Sigmoid colon (tissue), 3 donors: ENCODE measurements at regions not wholly inside any gene's neighbourhood (a gene's known extent, or its start where the extent isn't known, plus 50 kb on each side); places are given as distances from the start of the nearest gene placed in this dataset.

Experiments
- POLR2A ChIP-seq, 2 donors: fragments of 450-650 bp; IDR thresholded peaks; one replicate each; pipeline ENCODE4 v1.6.1; 2016; ENCODE audit warnings: antibody characterized with exemption in 2 of 2, mild to moderate bottlenecking in 2 of 2, moderate library complexity in 2 of 2
- TF ChIP-seq, protein P1 (sequence below), 4 experiments: fragments of 450-650 bp in 3 of 4; fragments of 200-600 bp in 1 of 4; IDR thresholded peaks; one replicate each; pipeline ENCODE4 v1.5.1; 2016 to 2019; ENCODE audit warnings: antibody characterized with exemption in 4 of 4, mild to moderate bottlenecking in 3 of 4, moderate library complexity in 2 of 4

DNA sequence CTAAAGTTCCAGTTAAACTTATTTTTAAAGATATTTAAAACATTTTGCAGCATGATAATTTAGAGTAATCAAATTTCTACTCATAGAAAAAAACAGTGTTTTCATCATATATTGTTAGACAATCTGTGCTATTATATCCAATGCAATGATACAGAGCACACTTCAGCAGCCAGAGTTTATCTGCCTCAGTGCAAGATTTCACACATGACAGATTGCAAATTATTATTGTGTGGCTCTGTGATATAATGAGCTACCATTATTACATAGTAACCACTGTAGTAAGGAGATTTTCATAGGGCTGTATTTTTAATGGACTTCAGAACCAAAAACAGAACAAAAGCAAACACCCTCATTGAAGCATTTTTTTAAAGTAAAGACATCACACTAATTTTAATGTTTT lies 762.4 kb downstream of the DSC3 start:
- TF ChIP-seq, protein P1, sequence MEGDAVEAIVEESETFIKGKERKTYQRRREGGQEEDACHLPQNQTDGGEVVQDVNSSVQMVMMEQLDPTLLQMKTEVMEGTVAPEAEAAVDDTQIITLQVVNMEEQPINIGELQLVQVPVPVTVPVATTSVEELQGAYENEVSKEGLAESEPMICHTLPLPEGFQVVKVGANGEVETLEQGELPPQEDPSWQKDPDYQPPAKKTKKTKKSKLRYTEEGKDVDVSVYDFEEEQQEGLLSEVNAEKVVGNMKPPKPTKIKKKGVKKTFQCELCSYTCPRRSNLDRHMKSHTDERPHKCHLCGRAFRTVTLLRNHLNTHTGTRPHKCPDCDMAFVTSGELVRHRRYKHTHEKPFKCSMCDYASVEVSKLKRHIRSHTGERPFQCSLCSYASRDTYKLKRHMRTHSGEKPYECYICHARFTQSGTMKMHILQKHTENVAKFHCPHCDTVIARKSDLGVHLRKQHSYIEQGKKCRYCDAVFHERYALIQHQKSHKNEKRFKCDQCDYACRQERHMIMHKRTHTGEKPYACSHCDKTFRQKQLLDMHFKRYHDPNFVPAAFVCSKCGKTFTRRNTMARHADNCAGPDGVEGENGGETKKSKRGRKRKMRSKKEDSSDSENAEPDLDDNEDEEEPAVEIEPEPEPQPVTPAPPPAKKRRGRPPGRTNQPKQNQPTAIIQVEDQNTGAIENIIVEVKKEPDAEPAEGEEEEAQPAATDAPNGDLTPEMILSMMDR (IDR thresholded peaks at IDR 0.05) = no peak
- no peak for TF ChIP-seq POLR2A (IDR thresholded peaks at IDR 0.05)
